GM18907 (cell line): ENCODE measurements at regions not wholly inside any gene's neighbourhood (a gene's known extent, or its start where the extent isn't known, plus 50 kb on each side); places are given as distances from the start of the nearest gene placed in this dataset.

Source experiments
- ATAC-seq: cut with Tn5 transposase; IDR thresholded peaks from one replicate; pipeline ENCODE4 v1.9.1; 2021; ENCODE audit warnings: mild to moderate bottlenecking, moderate library complexity; ENCODE audit not compliant: unreplicated experiment

- ATAC-seq, result no peak
Observed at GRCh38 chr9:78781681-78782080, 484.8 kb downstream of the PSAT1 start.

DNA sequence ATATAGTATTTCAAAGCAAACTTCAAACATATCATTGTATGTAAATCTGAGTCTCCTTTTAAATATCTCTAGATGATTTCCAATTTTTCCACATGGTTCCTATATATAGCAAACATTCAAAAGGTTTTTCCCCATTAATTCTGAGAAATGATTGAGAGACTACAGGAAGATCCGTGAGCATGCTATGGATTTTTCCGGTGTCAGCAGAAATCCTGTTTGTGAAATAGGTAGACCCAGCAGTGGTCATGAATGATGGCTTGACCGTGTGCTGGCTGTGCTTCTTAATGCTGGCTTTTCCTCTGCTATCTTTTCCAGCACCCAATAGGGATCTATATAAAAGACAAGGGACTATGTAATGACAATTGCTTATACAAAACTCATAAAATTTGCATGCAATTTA, 485.3 kb downstream of the PSAT1 start:
- no peak for ATAC-seq

DNA sequence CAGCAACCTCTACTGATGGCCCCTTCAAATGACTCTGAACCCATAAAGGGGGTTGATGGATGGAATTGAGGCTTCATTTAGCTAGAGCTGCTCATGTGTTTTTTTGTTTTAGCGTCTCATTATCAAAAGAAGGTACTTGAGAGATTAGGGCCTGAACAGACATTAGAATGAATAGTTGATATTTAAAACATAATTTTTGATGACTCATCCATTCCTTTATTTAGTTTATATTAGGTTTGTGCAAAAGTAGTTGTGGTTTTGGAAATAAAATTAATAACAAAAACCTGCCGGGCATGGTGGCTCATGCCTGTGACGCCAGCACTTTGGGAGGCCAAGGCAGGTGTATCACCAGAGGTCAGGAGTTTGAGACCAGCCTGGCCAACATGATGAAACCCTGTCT, 485.9 kb downstream of the PSAT1 start:
- ATAC-seq, result no peak

- ATAC-seq, result no peak
Observed at GRCh38 chr9:78783743-78784142, 486.8 kb downstream of the PSAT1 start.

- no peak for ATAC-seq
Observed at GRCh38 chr9:78786794-78787193, 489.9 kb downstream of the PSAT1 start.

DNA sequence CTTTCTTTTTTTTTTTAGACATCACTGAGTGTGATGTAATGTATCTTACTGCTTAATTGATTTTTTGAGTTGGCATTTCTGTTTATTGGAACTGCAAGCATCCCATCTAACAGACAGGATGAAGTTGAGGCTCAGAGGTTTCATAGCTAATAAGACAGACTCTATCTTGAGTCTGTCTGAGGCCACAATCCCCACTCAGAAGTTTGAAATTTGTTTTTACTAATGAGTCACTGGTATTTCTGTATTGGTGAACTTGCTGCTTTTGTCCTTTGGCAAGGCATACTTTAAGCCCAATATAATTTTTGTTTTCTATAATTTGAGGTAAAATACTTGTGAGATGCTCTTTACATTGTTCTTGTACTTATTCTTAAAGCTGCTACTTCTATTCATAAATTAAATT, 491.2 kb downstream of the PSAT1 start:
- ATAC-seq, result no peak

GRCh38 chr9:78791779-78792178, 494.9 kb downstream of the PSAT1 start:
- ATAC-seq, result no peak

- no peak for ATAC-seq
Observed at GRCh38 chr9:78792745-78793144, 495.8 kb downstream of the PSAT1 start.

- no peak for ATAC-seq
Observed at GRCh38 chr9:78805771-78806170, 508.8 kb downstream of the PSAT1 start.

DNA sequence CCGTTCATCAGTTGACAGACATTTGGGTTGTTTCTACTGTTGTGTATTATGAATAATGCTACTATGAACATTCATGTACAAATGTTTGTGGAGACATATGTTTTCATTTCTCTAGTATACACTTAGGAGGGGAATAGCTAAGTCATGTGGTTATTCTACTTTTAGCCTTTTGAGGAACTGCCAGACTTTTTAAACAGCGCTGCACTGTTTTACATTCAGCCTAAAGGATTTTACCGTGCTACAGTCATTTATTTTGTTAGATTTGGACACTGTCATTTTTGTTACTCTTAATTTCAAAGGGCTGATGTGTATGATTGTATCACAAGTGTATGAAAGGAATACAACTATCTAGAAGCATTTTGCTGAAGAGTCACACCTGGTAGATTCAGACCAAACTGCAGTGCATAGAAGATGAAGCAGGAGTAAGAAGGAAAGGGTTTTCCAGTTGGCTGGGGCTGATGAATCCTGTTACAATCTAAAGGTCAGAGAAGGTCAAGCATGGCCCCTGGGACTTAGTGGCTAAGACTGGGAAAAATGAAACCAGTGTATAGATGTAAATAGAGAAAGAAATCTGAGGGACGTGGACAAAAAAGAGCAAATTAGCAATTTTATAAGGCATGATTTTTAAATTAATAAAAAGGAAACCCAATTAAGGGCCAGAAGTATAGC, 509.7 kb downstream of the PSAT1 start:
- no peak for ATAC-seq

- ATAC-seq, result no peak
Observed at GRCh38 chr9:78807286-78807685, 510.4 kb downstream of the PSAT1 start.

- no peak for ATAC-seq
Observed at GRCh38 chr9:78808048-78808447, 511.1 kb downstream of the PSAT1 start.

DNA sequence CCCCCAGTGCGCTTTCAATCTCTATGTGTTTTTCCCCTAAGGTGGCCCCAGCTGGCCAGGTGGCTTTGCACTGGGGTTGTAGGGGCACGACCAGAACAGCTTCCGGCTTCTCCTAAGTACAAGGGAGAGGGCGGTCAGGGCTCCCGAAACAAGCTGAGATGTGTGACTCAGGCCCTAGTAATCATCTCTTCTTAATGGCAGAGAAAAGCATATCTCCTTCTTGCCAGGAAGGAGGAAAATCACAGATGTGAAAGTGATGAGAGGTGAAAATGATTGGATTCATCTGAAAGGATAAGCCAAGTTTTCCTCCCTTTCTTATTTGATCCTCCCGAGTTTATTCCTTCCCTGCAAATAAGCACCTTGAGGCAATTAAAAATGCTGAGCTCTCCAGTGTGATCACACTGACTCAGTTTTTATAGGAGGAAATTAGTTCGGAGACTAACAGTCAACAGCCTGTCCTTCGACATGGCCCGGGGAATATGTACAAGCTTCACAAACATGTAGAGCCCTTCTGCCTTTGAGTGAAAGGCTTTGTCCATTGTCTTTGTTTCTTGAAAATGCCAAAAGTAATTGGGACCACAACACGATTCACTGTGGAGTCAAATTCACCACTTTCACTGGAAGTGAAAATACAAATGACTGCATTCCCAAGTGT, 514.8 kb downstream of the PSAT1 start:
- ATAC-seq, result no peak

DNA sequence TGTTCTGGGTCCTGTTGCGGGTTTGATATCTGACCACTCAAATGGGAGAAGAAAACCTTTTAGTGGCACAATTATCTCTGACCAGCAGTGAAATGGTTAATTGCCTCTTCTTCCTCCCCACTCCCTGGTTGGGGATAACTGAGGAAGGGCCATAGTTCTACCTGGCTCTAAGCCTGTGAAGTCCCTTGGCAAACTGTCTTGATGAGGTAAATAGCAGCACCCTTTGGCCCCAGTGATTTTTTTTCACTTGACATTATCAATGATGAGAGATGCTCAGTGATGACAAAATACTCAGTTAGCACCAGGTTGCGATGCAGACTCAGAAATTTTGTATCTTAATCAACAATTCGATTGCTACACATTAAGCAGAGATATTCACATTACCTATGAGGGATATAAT, 515.7 kb downstream of the PSAT1 start:
- no peak for ATAC-seq

GRCh38 chr9:78813602-78814180, 516.8 kb downstream of the PSAT1 start:
- ATAC-seq, result no peak

GRCh38 chr9:78821126-78821822, 524.3 kb downstream of the PSAT1 start:
- ATAC-seq, result peak; percentile 91

DNA sequence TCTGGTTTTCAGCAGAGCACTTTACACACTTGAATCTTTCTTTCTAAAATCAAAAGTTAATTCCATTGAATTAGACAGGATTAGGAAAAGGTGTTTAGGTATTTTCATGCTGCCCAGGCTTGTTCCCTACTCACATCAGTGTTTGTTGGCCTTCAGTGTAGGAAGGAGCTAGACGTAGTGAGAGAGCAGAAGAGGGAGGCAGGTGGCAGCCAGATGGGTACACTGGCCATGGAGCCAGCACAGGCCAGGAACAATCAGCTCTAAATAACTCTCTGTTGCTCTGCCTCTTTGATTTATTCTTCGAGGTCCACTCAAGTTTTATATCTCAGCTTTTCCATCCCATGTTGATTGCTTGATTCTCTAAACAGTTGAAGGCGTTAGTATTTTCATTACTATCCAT, 529.6 kb downstream of the PSAT1 start:
- no peak for ATAC-seq

DNA sequence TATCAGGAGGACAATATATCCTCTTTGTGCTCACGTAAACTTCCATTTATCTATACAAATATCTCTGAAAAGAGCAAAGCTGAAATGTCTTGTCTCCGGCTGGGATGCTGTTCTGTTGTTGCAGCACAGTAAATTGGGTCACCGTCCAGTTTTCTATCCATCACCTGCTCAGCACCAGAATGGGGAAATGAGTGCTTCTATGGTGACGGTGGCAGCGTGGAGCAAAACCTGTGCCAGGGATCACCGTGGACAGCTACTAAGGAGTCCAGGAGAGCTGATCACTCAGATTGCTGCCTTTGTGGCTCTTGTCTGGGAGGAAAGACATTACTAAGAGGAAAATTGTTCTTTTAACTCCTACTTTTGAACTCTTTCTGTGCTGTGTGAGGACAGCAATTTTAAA, 531.6 kb downstream of the PSAT1 start:
- no peak for ATAC-seq

DNA sequence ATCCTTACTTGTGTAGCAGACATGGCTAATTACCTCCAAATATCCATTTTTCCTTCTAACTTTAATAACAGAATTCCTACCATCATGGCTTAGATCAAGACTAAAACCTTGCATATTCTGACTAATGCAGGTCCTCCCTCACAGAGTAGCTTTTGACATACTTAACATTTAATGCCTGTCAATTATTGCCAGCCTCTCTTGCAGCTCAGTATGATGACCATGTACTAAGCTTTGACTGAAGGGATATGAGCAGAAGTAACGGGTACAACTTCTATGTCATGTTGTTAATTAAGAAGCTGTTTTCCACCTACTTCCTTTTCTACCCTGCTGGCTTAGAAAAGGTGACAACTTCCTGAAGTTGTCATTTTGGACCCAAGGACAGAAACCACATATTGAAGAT, 533.4 kb downstream of the PSAT1 start:
- ATAC-seq, result no peak

DNA sequence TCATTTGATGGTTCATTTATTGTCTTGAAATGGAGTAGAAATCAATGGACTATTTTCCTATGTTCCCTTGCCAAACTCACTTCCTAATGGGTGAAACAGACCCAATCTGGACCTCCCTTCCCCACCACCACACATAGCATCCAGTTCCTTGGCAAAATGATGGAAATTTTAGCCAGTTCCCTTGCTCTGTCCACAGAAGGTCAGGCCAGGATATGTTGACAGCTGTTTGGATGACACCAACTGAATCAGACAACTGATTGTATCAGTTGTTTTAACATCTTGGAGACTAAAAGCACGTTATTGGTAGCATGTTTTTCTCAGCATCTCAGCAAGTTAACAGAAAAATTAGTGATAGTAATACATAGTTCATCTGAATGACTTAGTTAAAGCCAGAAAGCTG, 534.8 kb downstream of the PSAT1 start:
- no peak for ATAC-seq

GRCh38 chr9:78835928-78836450, 539.1 kb downstream of the PSAT1 start:
- ATAC-seq, result no peak

DNA sequence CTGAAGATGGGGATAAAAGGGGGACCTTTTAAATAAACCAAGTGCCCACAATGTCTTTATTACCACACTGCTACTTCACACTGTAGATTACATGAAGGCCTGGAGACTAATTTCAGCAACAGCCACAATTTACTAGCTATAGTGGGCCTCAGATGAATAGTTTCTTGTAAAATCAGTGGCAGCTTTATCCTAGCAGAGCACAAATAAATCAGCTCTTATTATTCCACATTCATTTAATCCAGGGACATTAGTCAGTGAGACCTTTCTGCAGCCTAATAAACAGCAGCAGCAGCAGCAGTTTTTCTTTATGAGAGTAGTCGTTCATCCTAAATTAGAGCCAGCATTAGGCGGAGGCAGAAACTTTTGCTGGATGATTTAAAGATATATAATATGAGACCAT, 542.3 kb downstream of the PSAT1 start:
- no peak for ATAC-seq
